Psoas muscle (tissue), 7 donors: ENCODE measurements at regions not wholly inside any gene's neighbourhood (a gene's known extent, or its start where the extent isn't known, plus 50 kb on each side); places are given as distances from the start of the nearest gene placed in this dataset.
"Not testable (repeated sequence)": the region's sequence is repeated elsewhere in the genome, so short reads cannot be mapped to it uniquely, and the experiment has no call there.

Experiments used
- ATAC-seq, 4 donors: fragments of 200-7000 bp; cut with Tn5 transposase; one replicate each; pipeline ENCODE4 v1.9.1; 2020; ENCODE audit warnings: moderate library complexity in 3 of 4, mild to moderate bottlenecking in 2 of 4
- DNase-seq, 2 donors: peaks; one replicate each; pipeline ENCODE4 v3.0.0-alpha.2; 2020
- H3K27ac ChIP-seq: fragments of 200-600 bp; one replicate; pipeline ENCODE4 v1.8.0; 2022
- H3K27me3 ChIP-seq, 3 donors: fragments of 200-600 bp in 1 of 3; one replicate each; pipeline versions ENCODE4 v1.6.1 to v1.8.0; 2013 to 2022; ENCODE audit warnings: low read length in 2 of 3, mild to moderate bottlenecking in 2 of 3, moderate library complexity in 1 of 3; ENCODE audit not compliant: insufficient read depth in 3 of 3
- H3K36me3 ChIP-seq, 2 donors: fragments of 200-600 bp in 1 of 2; one replicate each; pipeline versions ENCODE4 v1.6.1 to v1.8.0; 2013 to 2022; ENCODE audit warnings: low read depth in 1 of 2, mild to moderate bottlenecking in 1 of 2, moderate library complexity in 1 of 2; ENCODE audit not compliant: insufficient read depth in 1 of 2
- H3K4me1 ChIP-seq: fragments of 200-600 bp; one replicate; pipeline ENCODE4 v1.8.0; 2022
- H3K4me3 ChIP-seq: fragments of 200-600 bp; one replicate; pipeline ENCODE4 v1.8.0; 2022; ENCODE audit warnings: mild to moderate bottlenecking
- H3K9me3 ChIP-seq: fragments of 200-600 bp; one replicate; pipeline ENCODE4 v1.8.0; 2022
- WGBS, 3 donors: extraction: QIAGEN DNeasy Blood & Tissue Kit; methylation state at CpG; one replicate each; pipeline versions ENCODE4 v1.1.6 to v1.1.7; 2013; 5-methylcytosine and 5-hydroxymethylcytosine counted together
- intact Hi-C, 2 donors: fragments of 100-400 bp; cut with DNase I; formaldehyde crosslinking; loops; one replicate each; pipeline versions ENCODE4 v1.11.0 to v1.14.2; 2022
- TF ChIP-seq, protein P1 (sequence below): fragments of 200-600 bp; IDR thresholded peaks from one replicate; pipeline ENCODE4 v1.8.0; 2022; ENCODE audit warnings: antibody characterized with exemption
- donor health status: healthy with polysubstance abuse.
- donor health status: DM: no; HTN: no; CAD: no; lungs with moderate emphysema.
- donor health status: Bipolar disorder and iron deficiency.
- donor health status: healthy.
- donor health status: DM: yes; HTN: yes; CAD: no.
- donor health status: DM: no; HTN: no; CAD: no.
- donor health status: DM: yes; HTN: yes; CAD: no.

DNA sequence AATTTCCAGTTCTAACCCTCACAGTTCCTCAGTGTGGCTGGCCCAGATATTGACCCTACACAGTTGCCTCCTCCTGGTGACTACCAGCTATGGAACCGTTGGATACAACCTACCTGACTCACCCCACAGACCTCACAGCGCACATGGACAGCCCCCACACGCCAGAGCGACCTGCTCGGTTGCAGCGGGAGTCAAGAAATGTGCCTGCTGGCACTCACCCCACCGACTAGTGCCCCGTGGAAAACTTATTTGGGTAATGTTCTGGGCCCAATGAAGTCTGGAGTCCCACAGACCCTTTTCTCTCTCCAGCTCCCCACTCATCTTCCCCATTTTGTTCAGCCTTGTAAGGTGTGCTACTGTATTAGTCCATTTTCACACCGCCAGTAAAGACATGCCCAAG, 2770.8 kb downstream of the RPIA start:
- H3K27ac ChIP-seq, H3K36me3 ChIP-seq, H3K4me1 ChIP-seq, H3K27me3 ChIP-seq, H3K4me3 ChIP-seq, H3K9me3 ChIP-seq, ATAC-seq, intact Hi-C loops: not testable (repeated sequence)
- WGBS, 3 donors = 74 to 76% (median 75%) methylated on average over 9 of the region's 9 CpGs
- peak; percentile 7 to 35 for DNase-seq

DNA sequence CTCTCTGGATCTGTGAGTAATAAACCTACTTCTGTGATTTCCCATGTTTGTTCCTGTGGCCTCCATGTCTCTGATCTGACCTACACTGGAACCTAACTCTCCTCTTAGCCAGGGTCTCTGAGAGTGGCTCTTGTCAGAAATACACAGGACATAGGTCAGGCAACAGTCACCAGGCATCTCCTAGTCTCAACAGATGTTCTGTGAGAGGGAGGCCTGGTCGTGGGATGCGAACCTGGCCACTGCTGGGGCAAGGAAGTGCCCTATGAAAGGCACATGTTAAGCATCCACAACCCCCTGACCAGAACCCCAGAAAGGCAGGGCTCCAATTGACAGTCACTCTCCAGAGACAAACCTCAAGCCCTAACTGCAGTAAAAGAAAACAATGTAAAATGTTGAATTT, 2771.5 kb downstream of the RPIA start:
- intact Hi-C loops, H3K36me3 ChIP-seq, H3K9me3 ChIP-seq, H3K27me3 ChIP-seq, H3K4me1 ChIP-seq, H3K4me3 ChIP-seq, H3K27ac ChIP-seq, ATAC-seq: not testable (repeated sequence)
- DNase-seq = peak; percentile 7 to 38
- 73 to 84% (median 76%) methylated on average over 2 of the region's 2 CpGs for WGBS, 3 donors

DNA sequence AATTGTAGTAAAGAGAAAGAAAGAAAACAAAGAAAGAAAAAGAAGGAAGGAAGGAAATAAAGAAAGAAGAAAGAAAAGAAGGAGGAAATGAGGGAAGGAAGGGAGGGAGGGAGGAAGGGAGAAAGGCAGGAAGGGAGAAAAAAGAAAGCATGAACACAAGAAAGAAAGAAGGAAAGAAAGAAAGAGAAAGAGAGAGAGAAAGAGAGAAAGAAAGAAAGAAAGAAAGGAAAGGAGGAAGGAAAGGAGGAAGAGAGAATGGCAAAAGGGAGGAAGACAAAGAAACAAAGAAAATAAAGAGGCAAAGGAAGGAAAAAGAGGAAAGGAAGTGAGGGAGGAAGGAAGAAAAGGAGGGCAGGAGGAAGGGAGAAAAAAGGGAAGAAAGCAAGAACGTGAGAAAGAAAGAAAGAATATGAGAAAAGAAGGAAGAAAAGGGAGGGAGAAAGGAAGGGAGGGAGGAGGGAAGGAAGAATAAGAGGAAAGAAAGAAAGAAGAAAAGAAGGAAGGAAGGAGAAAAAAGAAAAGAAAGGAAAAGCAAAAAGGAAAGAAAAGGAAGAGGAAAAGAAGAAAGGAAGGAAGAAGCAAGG, 2775.4 kb downstream of the RPIA start:
- H3K9me3 ChIP-seq, ATAC-seq, H3K4me1 ChIP-seq, H3K4me3 ChIP-seq, H3K36me3 ChIP-seq, DNase-seq, intact Hi-C loops, H3K27ac ChIP-seq: not testable (repeated sequence)
- peaks cover 0 to 11% (median 3%) of the 10 kb centered on the region in 3 donors for H3K27me3 ChIP-seq
- 15 to 23% (median 22%) methylated on average over 1 of the region's 1 CpG for WGBS, 3 donors

DNA sequence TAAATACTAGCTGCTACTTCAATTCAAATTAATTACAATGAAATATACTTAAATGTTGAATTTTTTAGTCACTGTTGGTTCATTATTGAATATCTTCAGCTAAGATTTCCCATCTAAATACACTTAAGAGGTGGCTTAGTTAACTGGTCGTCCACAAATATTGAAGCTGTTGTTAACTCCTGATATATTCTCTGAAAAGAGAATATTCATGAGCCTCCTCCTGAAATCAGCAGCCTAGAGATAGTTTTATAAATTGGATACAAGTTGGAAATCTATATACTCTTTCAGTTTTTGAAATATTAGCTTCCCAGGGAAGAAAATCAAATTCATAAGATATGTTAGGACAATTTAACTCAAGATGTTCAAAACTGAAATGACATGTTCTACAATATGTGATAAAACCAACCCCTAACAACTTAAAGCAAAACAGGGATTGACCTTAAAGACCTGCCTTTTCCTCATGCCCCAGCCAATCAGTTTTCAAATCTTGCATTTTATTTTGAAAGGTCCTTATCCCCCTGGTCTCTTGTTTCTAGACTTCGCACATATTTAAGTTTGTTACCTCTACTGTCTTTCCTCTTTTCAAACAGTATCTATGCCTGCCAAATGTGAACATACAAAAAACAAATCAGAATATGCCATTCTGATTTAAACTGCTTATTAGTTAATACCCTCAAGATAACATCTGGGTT, 2784.9 kb downstream of the RPIA start:
- DNase-seq, H3K9me3 ChIP-seq, H3K4me3 ChIP-seq, intact Hi-C loops, H3K36me3 ChIP-seq, H3K4me1 ChIP-seq, H3K27ac ChIP-seq, ATAC-seq: not testable (repeated sequence)
- WGBS, 3 donors = 26 to 35% (median 35%) methylated on average over 2 of the region's 2 CpGs
- H3K27me3 ChIP-seq = peaks cover 0 to 29% (median 12%) of the 10 kb centered on the region in 3 donors

DNA sequence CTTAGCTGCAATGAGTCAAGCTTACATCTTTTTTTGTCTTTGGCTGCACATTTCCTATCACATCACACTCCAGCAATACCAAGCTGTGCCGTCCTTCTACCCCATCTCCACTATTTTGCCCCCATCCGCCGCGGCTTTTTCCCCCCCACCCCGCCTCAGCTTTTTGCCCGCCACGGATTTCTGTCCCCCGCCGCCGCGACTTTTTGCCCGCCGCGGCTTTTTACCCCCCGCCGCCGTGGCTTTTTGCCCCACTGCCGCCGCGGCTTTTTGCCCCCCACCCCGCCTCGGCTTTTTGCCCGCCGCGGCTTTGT, 2785.4 kb downstream of the RPIA start:
- H3K4me1 ChIP-seq, DNase-seq, H3K4me3 ChIP-seq, H3K9me3 ChIP-seq, intact Hi-C loops, H3K36me3 ChIP-seq, H3K27ac ChIP-seq, ATAC-seq: not testable (repeated sequence)
- peaks cover 0 to 31% (median 12%) of the 10 kb centered on the region in 3 donors for H3K27me3 ChIP-seq
- 4 to 5% (median 4%) methylated on average over 17 to 20 of the region's 25 CpGs for WGBS, 3 donors

DNA sequence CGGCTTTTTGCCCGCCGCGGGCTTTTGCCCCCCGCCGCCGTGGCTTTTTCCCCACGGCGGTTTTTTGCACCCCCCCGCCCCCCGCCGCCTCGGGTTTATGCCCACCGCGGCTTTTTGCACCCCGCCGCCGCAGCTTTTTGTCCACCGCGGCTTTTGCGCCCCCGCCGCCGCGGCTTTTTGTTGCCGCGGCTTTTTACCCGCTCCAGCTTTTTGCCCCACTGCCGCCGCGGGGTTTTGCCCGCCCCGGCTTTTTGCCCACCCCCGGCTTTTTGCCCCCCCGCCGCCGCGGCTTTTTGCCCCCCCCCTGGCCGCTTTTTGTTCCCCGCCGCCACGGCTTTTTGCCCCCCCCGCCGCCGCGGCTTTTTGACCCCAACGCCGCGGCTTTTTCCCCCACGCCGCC, 2785.8 kb downstream of the RPIA start:
- intact Hi-C loops, H3K27ac ChIP-seq, H3K36me3 ChIP-seq, H3K4me1 ChIP-seq, ATAC-seq, H3K9me3 ChIP-seq: not testable (repeated sequence)
- DNase-seq = peak in 1 of 2 donors; percentile 51
- Histone ChIP-seq H3K4me3 (peak overlapping the region; percentile 67), H3K27me3 (peaks cover 0 to 31% (median 12%) of the 10 kb centered on the region in 3 donors)
- WGBS, 3 donors = 1 to 4% (median 2%) methylated on average over 42 to 50 of the region's 51 CpGs

DNA sequence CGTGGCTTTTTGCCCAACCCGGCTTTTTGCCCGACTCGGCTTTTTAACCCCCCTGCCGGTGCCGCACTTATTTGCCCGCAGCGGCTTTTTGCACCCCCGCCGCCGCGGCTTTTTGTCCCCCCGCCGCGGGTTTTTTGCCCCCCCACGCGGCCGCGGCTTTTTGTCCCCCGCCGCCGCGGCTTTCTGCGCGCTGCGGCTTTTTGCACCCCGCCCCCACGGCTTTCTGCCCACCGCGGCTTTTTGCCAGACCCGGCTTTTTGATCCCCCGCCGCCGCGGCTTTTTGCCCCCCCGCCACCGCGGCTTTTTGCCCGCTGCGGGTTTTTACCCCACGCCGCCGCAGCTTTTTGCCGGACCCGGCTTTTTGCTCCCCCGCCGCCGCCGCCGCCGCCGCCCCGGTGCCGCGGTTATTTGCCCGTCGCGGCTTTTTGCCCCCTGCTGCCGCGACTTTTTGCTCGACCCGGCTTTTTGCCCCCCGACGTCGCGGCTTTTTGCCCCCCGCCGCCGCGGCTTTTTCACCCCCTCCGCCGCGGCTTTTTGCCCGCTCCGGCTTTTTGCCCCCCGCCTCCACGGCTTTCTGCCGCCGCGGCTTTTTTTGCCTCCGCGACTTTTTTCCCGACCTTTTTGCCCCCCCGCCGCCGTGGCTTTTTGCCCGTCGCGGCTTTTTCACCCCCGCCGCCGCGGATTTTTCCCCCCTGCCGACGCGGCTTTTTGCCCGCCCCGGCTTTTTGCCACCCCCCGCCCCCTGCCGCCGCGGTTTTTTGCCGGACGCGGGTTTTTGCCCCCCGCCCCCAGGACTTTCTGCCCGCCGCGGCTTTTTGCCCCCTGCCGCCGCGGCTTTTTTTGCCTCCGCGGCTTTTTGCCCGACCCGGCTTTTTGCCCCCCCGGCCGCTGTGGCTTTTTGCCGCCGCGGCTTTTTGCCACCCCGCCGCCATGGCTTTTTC, 2786.5 kb downstream of the RPIA start:
- WGBS, 3 donors = 2 to 4% (median 2%) methylated on average over 120 to 123 of the region's 123 CpGs
- peak in 1 of 4 donors; percentile 50 for ATAC-seq
- DNase-seq = peak in 1 of 2 donors; percentile 70
- intact Hi-C loops = no loop called here
- TF ChIP-seq, protein P1, sequence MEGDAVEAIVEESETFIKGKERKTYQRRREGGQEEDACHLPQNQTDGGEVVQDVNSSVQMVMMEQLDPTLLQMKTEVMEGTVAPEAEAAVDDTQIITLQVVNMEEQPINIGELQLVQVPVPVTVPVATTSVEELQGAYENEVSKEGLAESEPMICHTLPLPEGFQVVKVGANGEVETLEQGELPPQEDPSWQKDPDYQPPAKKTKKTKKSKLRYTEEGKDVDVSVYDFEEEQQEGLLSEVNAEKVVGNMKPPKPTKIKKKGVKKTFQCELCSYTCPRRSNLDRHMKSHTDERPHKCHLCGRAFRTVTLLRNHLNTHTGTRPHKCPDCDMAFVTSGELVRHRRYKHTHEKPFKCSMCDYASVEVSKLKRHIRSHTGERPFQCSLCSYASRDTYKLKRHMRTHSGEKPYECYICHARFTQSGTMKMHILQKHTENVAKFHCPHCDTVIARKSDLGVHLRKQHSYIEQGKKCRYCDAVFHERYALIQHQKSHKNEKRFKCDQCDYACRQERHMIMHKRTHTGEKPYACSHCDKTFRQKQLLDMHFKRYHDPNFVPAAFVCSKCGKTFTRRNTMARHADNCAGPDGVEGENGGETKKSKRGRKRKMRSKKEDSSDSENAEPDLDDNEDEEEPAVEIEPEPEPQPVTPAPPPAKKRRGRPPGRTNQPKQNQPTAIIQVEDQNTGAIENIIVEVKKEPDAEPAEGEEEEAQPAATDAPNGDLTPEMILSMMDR = no peak
- Histone ChIP-seq H3K9me3 (no peaks in the 10 kb centered on the region), H3K27me3 (peaks cover 0 to 30% (median 12%) of the 10 kb centered on the region in 3 donors), H3K36me3 (no peaks in the 10 kb centered on the region), H3K4me1 (no peaks in the 10 kb centered on the region), H3K27ac (no peak overlapping the region), H3K4me3 (peak overlapping the region; percentile 67)

DNA sequence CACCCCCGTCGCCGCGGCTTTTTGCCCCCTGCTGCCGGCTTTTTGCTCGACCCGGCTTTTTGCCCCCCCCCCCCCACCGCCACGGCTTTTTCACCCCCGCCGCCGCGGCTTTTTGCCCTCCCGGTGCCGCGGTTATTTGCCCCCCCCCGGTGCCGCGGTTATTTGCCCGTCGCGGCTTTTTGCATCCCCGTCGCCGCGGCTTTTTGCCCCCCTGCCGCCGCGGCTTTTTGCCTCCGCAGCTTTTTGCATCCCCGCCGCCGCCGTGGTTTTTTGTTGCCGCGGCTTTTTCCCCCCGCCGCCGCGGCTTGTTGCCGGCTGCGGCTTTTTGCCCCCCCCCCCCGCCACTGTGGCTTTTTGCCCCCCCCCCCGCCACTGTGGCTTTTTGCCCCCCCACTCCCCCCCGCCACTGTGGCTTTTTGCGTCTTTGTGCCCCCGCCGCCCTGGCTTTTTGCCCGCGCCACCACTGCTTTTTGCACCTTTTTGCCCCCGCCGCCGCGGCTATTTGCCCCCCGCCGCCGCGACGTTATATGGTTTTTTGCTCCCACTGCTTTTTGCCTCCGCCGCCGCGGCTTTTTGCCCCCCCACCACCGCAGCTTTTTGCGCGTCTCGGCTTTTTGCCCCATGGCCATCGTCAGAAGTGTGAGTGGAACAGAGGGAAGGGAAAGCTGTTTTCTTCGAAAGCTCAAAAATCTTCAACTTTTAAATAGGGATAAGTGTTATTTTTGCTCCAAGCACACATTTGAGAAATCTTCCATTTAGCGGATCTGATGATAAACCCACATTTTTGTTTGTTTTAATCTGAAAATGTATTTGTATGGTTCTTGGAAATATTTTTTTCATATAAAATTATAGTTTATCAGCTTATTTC, 2787.6 kb downstream of the RPIA start:
- peak in 1 of 2 donors; percentile 50 for DNase-seq
- H3K27me3 ChIP-seq = peaks cover 0 to 30% (median 12%) of the 10 kb centered on the region in 3 donors

DNA sequence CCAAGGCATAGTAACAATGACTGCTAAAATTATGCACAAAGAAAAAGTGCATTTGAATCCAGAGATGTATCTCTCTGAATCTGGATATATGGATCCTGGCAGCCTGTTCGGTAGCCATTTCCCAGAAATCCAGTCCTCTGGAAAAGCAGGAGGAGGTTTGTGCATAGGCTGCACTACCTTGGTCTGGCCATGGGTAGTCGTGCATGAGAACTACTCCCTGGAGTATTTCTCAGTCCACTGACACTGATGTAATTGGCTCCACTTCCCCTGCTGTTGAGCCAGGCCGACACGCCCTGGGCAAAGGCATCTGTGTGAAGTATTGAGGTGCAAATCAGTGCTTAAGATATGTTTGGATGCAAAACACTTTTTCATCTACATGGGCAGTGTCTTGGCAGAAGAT, 2793.8 kb downstream of the RPIA start:
- WGBS, 3 donors = 0 to 7% (median 0%) methylated on average over 3 to 4 of the region's 4 CpGs
- H3K4me3 ChIP-seq, H3K9me3 ChIP-seq, intact Hi-C loops, H3K27ac ChIP-seq, ATAC-seq, H3K36me3 ChIP-seq, DNase-seq, H3K4me1 ChIP-seq: not testable (repeated sequence)
- H3K27me3 ChIP-seq = peaks cover 0 to 24% (median 0%) of the 10 kb centered on the region in 3 donors

More for the DNA sequence above, 2787.6 kb downstream of the RPIA start:
- H3K9me3 ChIP-seq, H3K4me1 ChIP-seq, intact Hi-C loops, H3K27ac ChIP-seq, ATAC-seq, H3K36me3 ChIP-seq: not testable (repeated sequence)
- peak overlapping the region; percentile 67 for H3K4me3 ChIP-seq
- WGBS, 3 donors = 2 to 5% (median 4%) methylated on average over 61 to 70 of the region's 70 CpGs
